Spleen (tissue), 7 donors: ENCODE measurements at regions not wholly inside any gene's neighbourhood (a gene's known extent, or its start where the extent isn't known, plus 50 kb on each side); places are given as distances from the start of the nearest gene placed in this dataset.

Experiments
- CTCF ChIP-seq, 11 experiments: fragments of 200-600 bp in 7 of 11; fragments of 450-650 bp in 4 of 11; sonication (generic) in 4 of 11; IDR thresholded peaks in 8 of 11; conservative IDR thresholded peaks in 3 of 11; 1 replicate in 7 of 11; 2 replicates in 4 of 11; pipeline versions ENCODE4 v1.4.0 to v1.8.0; 2016 to 2021; ENCODE audit warnings: antibody characterized with exemption in 11 of 11, inconsistent platforms in 4 of 11, mild to moderate bottlenecking in 1 of 11
- POLR2A ChIP-seq, 3 donors: fragments of 450-650 bp; IDR thresholded peaks; one replicate each; pipeline ENCODE4 v1.5.1; 2017; ENCODE audit warnings: antibody characterized with exemption in 3 of 3, mild to moderate bottlenecking in 1 of 3
- POLR2AphosphoS5 ChIP-seq, 3 donors: sonication (generic); formaldehyde crosslinking; IDR thresholded peaks; one replicate each; pipeline ENCODE4 v1.5.1; 2017; ENCODE audit warnings: antibody characterized with exemption in 3 of 3
- donor health status: DM: no; HTN: no; CAD: no; lungs with moderate emphysema.
- donor health status: DM: no; HTN: no; CAD: no.
- donor health status: DM: no; HTN: no; CAD: no.

- TF ChIP-seq CTCF (IDR thresholded peaks at IDR 0.05 in 8 of 11, conservative IDR thresholded peaks at IDR 0.05 in 3 of 11), result no peak
- TF ChIP-seq POLR2A (IDR thresholded peaks at IDR 0.05), result no peak
- no peak for TF ChIP-seq POLR2AphosphoS5 (IDR thresholded peaks at IDR 0.05)
These were observed 308.2 kb upstream of the HTR1E start for GRCh38 chr6:86629123-86629522.
